Stimulated activated CD4-positive, alpha-beta T cell treated with anti-CD3 and anti-CD28 coated beads, Interleukin-15, amount 100 ng/mL, for 48 hours (primary cell): ENCODE measurements at regions not wholly inside any gene's neighbourhood (a gene's known extent, or its start where the extent isn't known, plus 50 kb on each side); places are given as distances from the start of the nearest gene placed in this dataset.

Experiments used
- DNase-seq, 2 donors: peaks; one replicate each; pipeline ENCODE4 v3.0.0-alpha.2; 2020; ENCODE audit warnings: low read depth in 2 of 2

- no peak for DNase-seq
Measured at GRCh38 chr2:181114021-181114420, 133.6 kb downstream of the UBE2E3 start.

DNA sequence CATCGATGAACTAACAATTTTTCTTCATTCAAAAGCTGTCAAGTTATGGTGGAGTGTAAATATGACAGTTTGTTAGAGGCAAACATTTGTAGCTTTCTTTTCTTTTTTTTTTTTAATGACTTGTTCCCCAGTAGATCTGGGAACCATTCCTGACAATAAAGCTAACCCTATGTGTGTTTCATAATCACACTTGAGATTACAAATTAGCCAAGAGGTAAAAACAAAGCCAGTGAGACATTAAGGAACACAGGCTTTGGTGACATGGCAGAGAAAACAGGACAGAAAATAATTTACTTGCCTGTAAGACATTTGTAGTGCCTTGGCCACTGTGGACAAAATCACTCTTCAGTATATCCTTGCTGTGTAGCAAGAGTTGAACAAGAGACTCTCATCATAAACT, 135.9 kb downstream of the UBE2E3 start:
- DNase-seq: no peak

DNA sequence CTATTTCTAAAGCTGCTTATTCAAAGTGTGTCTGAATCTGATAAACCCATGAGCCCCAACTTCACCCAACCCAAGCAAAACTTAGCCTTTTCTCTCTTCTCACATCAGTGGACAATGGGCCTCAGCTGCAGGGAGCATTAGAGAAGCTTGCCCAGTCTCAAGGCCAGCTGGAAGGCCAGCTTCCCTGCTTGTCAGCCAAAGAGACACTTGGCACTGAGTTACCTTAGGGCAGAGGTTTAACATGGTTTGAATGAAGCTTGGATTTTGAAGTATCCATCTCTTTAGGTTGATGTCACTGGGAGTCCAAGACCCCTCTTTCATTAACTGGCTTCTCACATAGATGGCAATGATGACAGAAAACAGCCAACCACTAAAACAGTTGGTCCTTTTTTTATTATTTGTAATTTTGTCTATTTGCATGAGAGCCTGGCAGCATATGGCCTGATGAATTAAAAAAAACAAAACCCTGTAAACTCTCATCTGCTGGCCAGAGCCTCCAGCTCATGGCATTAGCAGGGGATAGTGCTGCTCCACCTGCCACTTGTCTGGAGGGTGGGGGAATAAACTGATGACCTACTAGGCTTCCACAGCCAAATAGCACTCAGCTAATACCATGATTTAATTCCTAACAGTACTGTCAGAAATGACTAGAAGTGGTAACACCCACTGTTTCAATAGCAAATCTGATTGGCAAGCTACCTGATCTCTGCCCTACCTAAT, 137.0 kb downstream of the UBE2E3 start:
- no peak for DNase-seq

DNA sequence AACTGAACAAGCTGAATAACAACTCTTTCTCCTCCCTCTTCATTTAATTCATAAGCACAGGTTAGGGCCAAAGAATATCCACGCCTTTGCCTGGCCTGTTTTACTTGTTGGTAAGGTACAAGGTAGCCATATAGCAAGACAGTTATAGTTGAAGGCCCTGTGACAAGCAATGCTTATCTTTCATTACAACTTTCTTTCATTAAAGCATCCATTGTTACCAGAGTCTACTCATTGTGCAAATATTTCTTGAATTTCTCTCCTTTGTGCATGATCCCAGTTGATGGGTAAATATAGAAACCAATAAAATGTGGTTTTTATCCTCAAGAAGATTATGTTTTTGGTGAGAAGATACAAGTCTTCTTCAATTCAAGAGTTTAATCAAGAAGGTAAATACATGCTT, 140.2 kb downstream of the UBE2E3 start:
- DNase-seq: no peak

GRCh38 chr2:181121996-181122395, 141.6 kb downstream of the UBE2E3 start:
- no peak for DNase-seq

DNA sequence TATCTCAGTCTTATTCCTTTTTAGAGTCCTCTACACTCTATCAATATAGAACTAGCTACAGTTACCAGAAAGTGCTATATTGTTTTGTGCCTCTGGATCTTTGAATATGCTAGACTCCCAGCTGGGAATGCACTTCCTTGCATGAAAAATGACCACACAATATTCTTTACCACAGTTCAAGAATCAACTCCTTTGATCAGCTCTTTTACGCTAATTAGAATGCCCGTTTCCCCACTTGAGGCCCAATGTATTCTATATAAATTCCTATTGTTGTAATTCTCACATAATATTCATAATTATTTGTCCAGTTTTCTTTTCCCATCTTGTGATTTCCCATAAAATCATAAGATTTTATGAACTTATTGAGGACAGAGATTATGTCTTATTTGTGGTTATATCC, 142.2 kb downstream of the UBE2E3 start:
- no peak for DNase-seq

- peak; percentile 33 for DNase-seq
Measured at GRCh38 chr2:181123798-181124231, 143.4 kb downstream of the UBE2E3 start.

DNA sequence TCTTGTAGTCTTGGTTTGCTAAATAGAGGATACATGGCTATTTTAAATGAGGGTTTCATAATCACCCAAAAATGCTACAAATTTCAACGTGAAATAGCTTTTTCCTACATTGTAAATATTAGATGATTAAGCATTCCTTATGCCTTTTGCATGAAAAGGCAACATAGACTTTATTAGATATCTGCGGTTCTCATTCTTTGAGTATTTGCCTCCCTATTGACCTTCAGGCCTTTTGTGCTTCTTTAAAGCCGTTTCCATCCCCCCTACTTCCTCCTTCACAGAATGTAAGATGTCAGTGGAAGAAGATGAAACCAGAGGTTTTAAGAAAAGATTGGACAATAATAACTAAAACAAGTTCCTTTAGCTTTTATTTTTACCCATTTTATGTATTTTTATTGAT, 144.1 kb downstream of the UBE2E3 start:
- DNase-seq: no peak

DNA sequence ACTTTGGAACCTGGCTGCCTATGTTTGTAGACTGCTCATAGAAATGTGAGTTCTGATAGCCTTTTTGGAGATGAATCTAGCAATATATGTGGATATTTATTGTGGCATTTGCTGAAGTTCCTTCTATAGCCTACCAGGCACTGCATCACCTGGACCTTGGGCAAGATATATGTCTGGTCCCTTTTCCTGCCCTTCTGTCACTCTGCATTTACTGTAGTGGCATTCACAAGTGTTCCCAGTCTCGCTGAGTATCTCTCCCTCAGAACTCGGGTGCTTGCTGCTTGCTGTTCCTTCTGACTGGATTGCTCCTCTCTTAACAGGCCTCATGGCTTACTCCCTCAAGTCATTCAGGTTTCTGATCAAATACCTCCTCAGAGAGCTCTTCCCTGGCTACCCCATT, 145.0 kb downstream of the UBE2E3 start:
- DNase-seq: no peak

- no peak for DNase-seq
Measured at GRCh38 chr2:181126311-181126868, 146.0 kb downstream of the UBE2E3 start.

DNA sequence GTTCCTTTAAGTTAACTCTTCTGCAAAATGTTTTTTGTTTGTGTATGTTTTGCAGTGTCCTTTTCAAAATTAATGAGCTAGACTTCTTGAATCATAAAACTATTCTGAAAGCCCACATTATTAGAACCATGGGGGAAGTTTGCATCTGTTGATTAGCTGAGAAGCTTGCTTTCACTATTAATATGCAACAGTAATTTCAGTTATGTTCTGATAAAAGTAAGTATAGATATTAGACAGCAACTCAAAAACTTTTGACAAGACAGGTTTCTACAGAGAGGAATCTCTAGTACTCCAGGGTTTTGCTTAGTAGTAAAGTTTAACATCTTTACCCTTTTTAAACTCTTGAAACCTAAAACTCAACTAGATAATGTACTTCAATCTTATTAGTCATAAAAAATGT, 147.8 kb downstream of the UBE2E3 start:
- DNase-seq: no peak

- DNase-seq: no peak
Measured at GRCh38 chr2:181129364-181130056, 149.1 kb downstream of the UBE2E3 start.

DNA sequence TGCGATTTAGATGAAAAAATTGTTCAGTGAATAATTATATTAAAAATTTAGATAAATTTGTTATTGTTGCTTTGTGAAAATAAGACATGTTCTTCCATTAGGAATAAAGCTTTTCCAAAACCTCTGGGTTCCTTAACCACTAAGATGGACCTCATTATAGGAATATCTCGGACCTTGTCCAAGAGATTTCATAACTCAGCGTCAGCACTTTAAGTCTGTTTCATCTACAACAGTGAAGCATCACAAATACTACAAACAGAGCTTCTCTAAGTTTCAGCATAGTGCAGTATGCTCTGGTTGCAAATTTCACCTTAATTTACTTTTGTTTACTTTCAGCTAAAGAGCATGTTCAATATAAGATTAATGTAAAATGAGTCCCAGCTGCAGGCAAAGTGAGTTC, 150.3 kb downstream of the UBE2E3 start:
- DNase-seq: no peak

DNA sequence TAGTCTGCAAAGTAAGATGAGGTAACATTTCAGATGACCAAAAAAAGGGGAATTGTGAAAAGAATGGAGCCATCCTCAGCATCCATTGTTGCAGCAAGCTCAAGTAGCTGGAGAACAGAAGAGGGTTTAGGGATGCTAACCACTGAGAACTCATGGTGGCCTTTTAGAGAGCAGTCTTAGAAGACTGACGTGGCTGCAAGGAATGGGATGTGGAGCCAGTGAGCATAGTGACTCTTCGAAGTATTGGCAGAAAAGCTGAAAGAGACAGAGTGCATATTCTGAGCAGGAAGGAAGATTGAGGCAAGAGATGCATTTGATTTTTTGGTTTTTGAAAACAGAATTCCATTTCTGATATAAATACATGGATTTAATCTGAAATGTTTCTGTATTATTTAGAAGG, 151.2 kb downstream of the UBE2E3 start:
- DNase-seq: no peak

DNA sequence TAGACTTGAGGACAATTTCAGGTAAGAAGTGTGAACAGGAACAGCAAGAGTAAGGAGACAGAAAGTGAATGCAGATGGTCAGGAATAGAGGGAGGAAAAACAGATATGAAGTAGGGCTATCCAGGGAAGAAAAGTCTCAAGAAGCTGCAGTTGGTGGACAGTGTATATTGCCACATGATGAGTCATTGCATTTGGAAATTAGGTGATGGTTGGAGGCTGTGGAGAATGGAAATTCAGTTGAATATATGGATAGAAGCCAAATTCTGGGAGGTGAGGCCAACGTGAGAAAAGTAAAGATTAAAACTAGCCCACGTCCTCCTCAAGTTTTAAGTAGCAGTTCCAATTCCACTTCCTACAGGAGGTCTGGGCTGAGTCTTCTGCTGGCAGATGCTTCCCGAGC, 158.4 kb downstream of the UBE2E3 start:
- DNase-seq: no peak

DNA sequence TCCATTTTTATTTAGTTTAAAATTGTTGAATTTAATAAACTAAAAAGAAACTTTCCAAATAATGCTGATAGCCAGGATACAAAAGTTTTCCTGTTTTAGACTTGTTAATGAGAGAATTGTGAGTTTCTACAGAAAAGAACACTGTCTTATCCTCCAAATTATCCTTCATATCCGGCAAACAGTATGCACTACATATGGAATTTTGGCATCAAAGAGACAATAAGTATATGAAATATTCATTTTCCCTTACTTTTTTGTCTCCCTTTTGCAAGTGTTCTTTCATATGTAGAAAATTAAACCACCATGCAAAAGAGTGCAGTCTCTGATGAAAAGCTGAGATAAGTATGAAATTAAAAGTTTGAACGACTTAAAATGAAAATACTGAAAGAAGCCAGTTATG, 159.4 kb downstream of the UBE2E3 start:
- no peak for DNase-seq

- no peak for DNase-seq
Measured at GRCh38 chr2:181140414-181140813, 160.0 kb downstream of the UBE2E3 start.

- DNase-seq: no peak
Measured at GRCh38 chr2:181140928-181141327, 160.5 kb downstream of the UBE2E3 start.

DNA sequence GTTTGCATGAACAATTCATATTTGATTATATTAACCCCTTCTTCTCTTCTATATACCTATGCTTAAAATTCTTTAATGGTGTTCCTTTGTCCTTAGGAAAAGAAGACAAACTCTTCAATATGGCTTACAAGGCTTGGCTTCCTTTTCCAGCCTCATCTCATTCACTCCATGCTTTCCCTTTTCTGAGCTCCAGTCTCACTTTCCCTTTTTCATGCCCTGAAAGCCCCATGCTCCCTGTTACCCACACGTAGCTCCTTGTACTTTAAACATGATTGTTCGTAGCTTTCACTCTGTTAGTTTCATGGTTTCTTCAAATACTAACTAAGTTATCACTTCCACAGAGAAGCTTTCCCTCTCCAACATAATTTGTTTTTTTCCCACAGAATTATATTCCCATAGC, 161.3 kb downstream of the UBE2E3 start:
- DNase-seq: no peak

DNA sequence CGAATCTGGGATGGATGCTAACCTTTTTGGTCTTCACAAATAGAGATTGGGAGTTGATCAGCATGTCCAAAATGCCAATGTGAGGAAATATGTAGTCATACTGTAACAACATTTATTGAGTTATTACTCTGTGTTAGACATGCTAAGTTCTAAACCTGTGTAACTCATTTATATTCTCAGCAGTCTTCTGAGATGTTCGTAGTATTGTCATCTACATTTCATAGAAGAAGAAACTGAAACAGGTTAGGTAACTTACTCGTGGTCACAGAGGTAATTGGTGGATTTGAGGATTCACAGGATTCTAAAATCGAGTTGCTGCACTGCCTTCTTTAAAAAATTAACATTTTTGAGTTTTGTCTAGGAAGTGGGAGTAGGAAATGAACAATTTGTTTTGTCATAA, 162.1 kb downstream of the UBE2E3 start:
- no peak for DNase-seq

DNA sequence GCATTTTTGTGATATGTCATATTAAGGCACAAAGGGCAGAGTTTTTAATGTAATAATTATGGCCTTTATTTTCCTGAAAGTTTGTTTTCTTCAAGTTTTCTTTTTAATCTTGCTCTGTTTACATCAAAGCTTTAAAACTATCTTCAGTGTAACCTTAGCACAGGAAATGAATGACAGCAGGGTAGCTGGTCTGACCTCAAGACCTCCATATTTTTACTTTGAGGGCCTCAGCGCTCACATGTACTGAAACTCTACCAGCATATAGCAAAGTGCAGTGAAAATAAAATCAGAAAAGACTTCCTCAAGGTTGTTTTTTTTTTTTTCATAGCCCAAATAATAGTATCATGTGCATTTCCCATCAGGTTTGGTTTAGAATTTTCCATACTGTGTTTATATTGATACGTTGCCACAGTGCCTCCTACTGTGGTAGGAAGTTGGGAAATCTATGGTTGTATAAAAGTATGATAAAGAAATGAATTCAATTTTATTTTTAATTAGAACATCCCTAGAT, 163.4 kb downstream of the UBE2E3 start:
- no peak for DNase-seq

GRCh38 chr2:181145645-181146044, 165.2 kb downstream of the UBE2E3 start:
- DNase-seq: no peak

- no peak for DNase-seq
Measured at GRCh38 chr2:181146171-181146570, 165.8 kb downstream of the UBE2E3 start.
